Tibial nerve (tissue), 4 donors: ENCODE measurements at regions not wholly inside any gene's neighbourhood (a gene's known extent, or its start where the extent isn't known, plus 50 kb on each side); places are given as distances from the start of the nearest gene placed in this dataset.

Experiments used
- DNase-seq, 2 donors: peaks; one replicate each; pipeline ENCODE4 v3.0.0-alpha.2; 2019; ENCODE audit warnings: low spot score in 2 of 2
- H3K27ac ChIP-seq, 4 donors: fragments of 200-600 bp; sonication (generic) in 3 of 4; one replicate each; pipeline ENCODE4 v1.5.1; 2017 to 2019; ENCODE audit warnings: mild to moderate bottlenecking in 1 of 4
- H3K27me3 ChIP-seq, 2 donors: fragments of 200-600 bp; sonication (generic) in 1 of 2; one replicate each; pipeline versions ENCODE4 v1.5.1 to v1.6.0; 2017 to 2019
- H3K36me3 ChIP-seq, 3 donors: fragments of 200-600 bp; sonication (generic); one replicate each; pipeline ENCODE4 v1.5.1; 2018 to 2019
- H3K4me1 ChIP-seq, 4 donors: fragments of 200-600 bp; sonication (generic) in 3 of 4; one replicate each; pipeline ENCODE4 v1.5.1; 2017 to 2019
- H3K4me3 ChIP-seq, 4 donors: fragments of 200-600 bp; sonication (generic) in 3 of 4; one replicate each; pipeline ENCODE4 v1.5.1; 2017 to 2019; ENCODE audit warnings: mild to moderate bottlenecking in 1 of 4, moderate library complexity in 1 of 4
- H3K9me3 ChIP-seq, 4 donors: fragments of 200-600 bp; sonication (generic) in 3 of 4; one replicate each; pipeline ENCODE4 v1.5.1; 2017 to 2019
- CTCF ChIP-seq, 5 experiments: fragments of 200-600 bp in 3 of 5; fragments of 450-650 bp in 2 of 5; sonication (generic) in 3 of 5; IDR thresholded peaks; one replicate each; pipeline ENCODE4 v1.5.1; 2016 to 2019; ENCODE audit warnings: antibody characterized with exemption in 5 of 5, mild to moderate bottlenecking in 3 of 5, moderate library complexity in 2 of 5
- EP300 ChIP-seq, 2 donors: sonication (generic); formaldehyde crosslinking; IDR thresholded peaks; one replicate each; pipeline ENCODE4 v1.6.1; 2017; ENCODE audit warnings: antibody characterized with exemption in 2 of 2, mild to moderate bottlenecking in 1 of 2
- POLR2A ChIP-seq, 2 donors: fragments of 450-650 bp; IDR thresholded peaks; one replicate each; pipeline ENCODE4 v1.6.1; 2017; ENCODE audit warnings: antibody characterized with exemption in 2 of 2, mild to moderate bottlenecking in 2 of 2, moderate library complexity in 2 of 2
- WGBS, 2 donors: methylation state at CpG; one replicate each; pipeline ENCODE4 v1.1.5; 2018; 5-methylcytosine and 5-hydroxymethylcytosine counted together

DNA sequence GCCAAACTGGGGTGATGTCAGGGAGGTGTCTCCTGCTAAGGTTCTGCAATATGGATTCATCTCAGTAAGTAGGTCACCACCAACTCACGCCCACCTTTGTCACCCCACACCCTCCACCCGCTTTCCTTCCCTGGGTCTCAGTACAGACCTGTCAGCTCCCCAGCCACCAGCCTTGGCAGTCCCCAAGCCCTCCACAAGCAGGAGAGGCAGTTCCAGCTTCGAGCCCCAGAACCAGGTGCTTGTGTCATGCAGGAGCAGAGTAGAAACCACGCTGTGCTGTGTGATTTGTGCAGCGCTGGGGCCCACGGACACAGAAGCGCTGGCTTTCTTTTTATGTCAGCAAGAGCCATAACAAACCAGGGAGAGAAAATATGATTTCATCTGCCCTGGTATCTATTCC is 89.0 kb upstream of the CDH4 start:
- Histone ChIP-seq H3K4me3 (no peak overlapping the region), H3K36me3 (no peaks in the 10 kb centered on the region), H3K4me1 (no peaks in the 10 kb centered on the region), H3K27ac (no peak overlapping the region), H3K27me3 (no peaks in the 10 kb centered on the region), H3K9me3 (peaks cover 0 to 3% (median 0%) of the 10 kb centered on the region in 4 donors)
- no peak for DNase-seq
- WGBS, 2 donors: 75 to 86% methylated on average over 7 of the region's 7 CpGs
- TF ChIP-seq EP300 (IDR thresholded peaks at IDR 0.05) (no peak), CTCF (IDR thresholded peaks at IDR 0.05) (no peak), POLR2A (IDR thresholded peaks at IDR 0.05) (no peak)

DNA sequence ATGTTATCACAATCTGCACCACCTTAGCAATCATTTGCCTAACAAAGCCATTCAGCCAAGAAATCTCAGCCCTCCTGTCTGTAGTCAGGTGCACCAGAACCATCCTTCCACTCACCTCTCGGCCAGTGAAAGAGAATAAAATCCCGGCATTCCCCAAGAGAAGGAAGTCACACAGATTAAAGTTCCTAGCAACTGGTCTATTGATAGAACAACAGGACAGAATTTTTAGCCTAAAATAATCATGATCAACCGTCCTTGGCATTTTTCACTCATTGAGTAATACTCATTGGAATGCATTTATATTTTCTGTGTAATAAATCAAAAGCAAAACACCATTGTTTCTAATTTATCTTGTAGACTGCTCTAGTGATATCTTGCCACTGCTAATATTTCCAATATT is 85.7 kb upstream of the CDH4 start:
- DNase-seq: no peak
- Histone ChIP-seq H3K27ac (no peak overlapping the region), H3K9me3 (no peaks in the 10 kb centered on the region), H3K4me1 (no peaks in the 10 kb centered on the region), H3K4me3 (no peak overlapping the region), H3K36me3 (no peaks in the 10 kb centered on the region), H3K27me3 (no peaks in the 10 kb centered on the region)
- TF ChIP-seq CTCF (IDR thresholded peaks at IDR 0.05) (no peak), POLR2A (IDR thresholded peaks at IDR 0.05) (no peak), EP300 (IDR thresholded peaks at IDR 0.05) (no peak)
- WGBS, 2 donors: 45 to 52% methylated on average over 3 of the region's 3 CpGs

GRCh38 chr20:61168605-61169004 is 83.5 kb upstream of the CDH4 start:
- Histone ChIP-seq H3K27ac (no peak overlapping the region), H3K4me1 (no peaks in the 10 kb centered on the region), H3K27me3 (no peaks in the 10 kb centered on the region), H3K4me3 (no peak overlapping the region), H3K9me3 (no peaks in the 10 kb centered on the region), H3K36me3 (no peaks in the 10 kb centered on the region)
- TF ChIP-seq EP300 (IDR thresholded peaks at IDR 0.05): no peak
- no peak for TF ChIP-seq CTCF (IDR thresholded peaks at IDR 0.05)
- TF ChIP-seq POLR2A (IDR thresholded peaks at IDR 0.05): no peak
- DNase-seq: no peak
- 69 to 76% methylated on average over 8 of the region's 8 CpGs for WGBS, 2 donors

GRCh38 chr20:61169874-61170273 is 82.2 kb upstream of the CDH4 start:
- H3K27ac ChIP-seq: no peak overlapping the region
- no peak overlapping the region for H3K4me3 ChIP-seq
- H3K36me3 ChIP-seq: no peaks in the 10 kb centered on the region
- DNase-seq: no peak
- WGBS, 2 donors: 48 to 50% methylated on average over 8 of the region's 8 CpGs
- no peaks in the 10 kb centered on the region for H3K27me3 ChIP-seq
- TF ChIP-seq CTCF (IDR thresholded peaks at IDR 0.05) (no peak), EP300 (IDR thresholded peaks at IDR 0.05) (no peak), POLR2A (IDR thresholded peaks at IDR 0.05) (no peak)
- H3K4me1 ChIP-seq: no peaks in the 10 kb centered on the region
- H3K9me3 ChIP-seq: no peaks in the 10 kb centered on the region

- 55 to 66% methylated on average over 8 to 11 of the region's 11 CpGs for WGBS, 2 donors
- H3K4me1 ChIP-seq: no peaks in the 10 kb centered on the region
- TF ChIP-seq CTCF (IDR thresholded peaks at IDR 0.05): no peak
- no peak for TF ChIP-seq POLR2A (IDR thresholded peaks at IDR 0.05)
- no peak for TF ChIP-seq EP300 (IDR thresholded peaks at IDR 0.05)
- H3K9me3 ChIP-seq: no peaks in the 10 kb centered on the region
- no peaks in the 10 kb centered on the region for H3K27me3 ChIP-seq
- H3K27ac ChIP-seq: no peak overlapping the region
- H3K4me3 ChIP-seq: no peak overlapping the region
- no peak for DNase-seq
- H3K36me3 ChIP-seq: no peaks in the 10 kb centered on the region
Observed at GRCh38 chr20:61170496-61171320, 81.4 kb upstream of the CDH4 start.
